Neural progenitor cell (in vitro differentiated cells): ENCODE measurements at regions not wholly inside any gene's neighbourhood (a gene's known extent, or its start where the extent isn't known, plus 50 kb on each side); places are given as distances from the start of the nearest gene placed in this dataset.

Experiments used
- CTCF ChIP-seq: fragments of 200-600 bp; sonication (generic); IDR thresholded peaks from 2 replicates; pipeline ENCODE4 v1.5.1; 2017; ENCODE audit warnings: antibody characterized with exemption, mild to moderate bottlenecking
- EZH2 ChIP-seq: fragments of 200-600 bp; sonication (generic); IDR thresholded peaks from 2 replicates; pipeline ENCODE4 v1.6.1; 2017; ENCODE audit warnings: antibody characterized with exemption, mild to moderate bottlenecking, moderate library complexity

GRCh38 chr19:30071871-30072270 lies 129.8 kb downstream of the URI1 start:
- TF ChIP-seq CTCF (no peak), EZH2 (no peak)
